ENCODE measurements at regions not wholly inside any gene's neighbourhood (a gene's known extent, or its start where the extent isn't known, plus 50 kb on each side); places are given as distances from the start of the nearest gene placed in this dataset.
"Not testable (repeated sequence)": the region's sequence is repeated elsewhere in the genome, so short reads cannot be mapped to it uniquely, and the experiment has no call there.

GRCh38 chr13:34733721-34734120 is 208.3 kb upstream of the NBEA start:
- DNase-seq, result no peak

GRCh38 chr13:34734932-34735331 is 207.1 kb upstream of the NBEA start:
- no peak for DNase-seq

- DNase-seq, result no peak
These were observed 203.6 kb upstream of the NBEA start for GRCh38 chr13:34738254-34738992.

GRCh38 chr13:34747056-34747455 is 195.0 kb upstream of the NBEA start:
- DNase-seq, result not testable (repeated sequence)

GRCh38 chr13:34747507-34747906 is 194.6 kb upstream of the NBEA start:
- DNase-seq, result no peak

GRCh38 chr13:34748073-34748472 is 194.0 kb upstream of the NBEA start:
- no peak for DNase-seq

GRCh38 chr13:34748596-34748995 is 193.5 kb upstream of the NBEA start:
- DNase-seq, result no peak

GRCh38 chr13:34749046-34749445 is 193.0 kb upstream of the NBEA start:
- no peak for DNase-seq

- no peak for DNase-seq
These were observed 191.8 kb upstream of the NBEA start for GRCh38 chr13:34750078-34750931.

- DNase-seq, result no peak
These were observed 191.0 kb upstream of the NBEA start for GRCh38 chr13:34751044-34751443.

GRCh38 chr13:34751492-34751891 is 190.6 kb upstream of the NBEA start:
- DNase-seq, result no peak

- DNase-seq, result no peak
These were observed 189.6 kb upstream of the NBEA start for GRCh38 chr13:34752283-34752960.

- no peak for DNase-seq
These were observed 185.9 kb upstream of the NBEA start for GRCh38 chr13:34756136-34756535.

GRCh38 chr13:34756572-34756971 is 185.5 kb upstream of the NBEA start:
- DNase-seq, result no peak

- no peak for DNase-seq
These were observed 184.6 kb upstream of the NBEA start for GRCh38 chr13:34757441-34757840.

GRCh38 chr13:34758628-34759027 is 183.4 kb upstream of the NBEA start:
- DNase-seq, result no peak

- DNase-seq, result no peak
These were observed 179.8 kb upstream of the NBEA start for GRCh38 chr13:34762312-34762711.

GRCh38 chr13:34764246-34764645 is 177.8 kb upstream of the NBEA start:
- DNase-seq, result no peak

GRCh38 chr13:34765446-34766180 is 176.5 kb upstream of the NBEA start:
- no peak for DNase-seq

GRCh38 chr13:34767778-34768177 is 174.3 kb upstream of the NBEA start:
- DNase-seq, result no peak

GRCh38 chr13:34772206-34772605 is 169.9 kb upstream of the NBEA start:
- DNase-seq, result no peak

GRCh38 chr13:34772881-34773280 is 169.2 kb upstream of the NBEA start:
- DNase-seq, result no peak

GRCh38 chr13:34776390-34776981 is 165.6 kb upstream of the NBEA start:
- DNase-seq, result no peak
